ENCODE measurements at regions not wholly inside any gene's neighbourhood (a gene's known extent, or its start where the extent isn't known, plus 50 kb on each side); places are given as distances from the start of the nearest gene placed in this dataset.

GRCh38 chr1:47565092-47565491 is 127.2 kb downstream of the FOXD2 start:
- Histone ChIP-seq H3K4me1 (ENCODE audit: control insufficient read depth, insufficient read depth, low read depth, low read length) (no peaks in the 10 kb centered on the region), H3K4ac (ENCODE audit: low read depth in 1 of 2, low read length in 2 of 2) (no peak overlapping the region), H3K36me3 (ENCODE audit: control insufficient read depth in 1 of 2, insufficient read depth in 2 of 2, low read depth in 1 of 2, low read length in 2 of 2) (no peaks in the 10 kb centered on the region), H2BK120ac (ENCODE audit: low read depth, low read length) (no peak overlapping the region), H3K4me2 (ENCODE audit: low read length, poor library complexity, severe bottlenecking) (no peak overlapping the region), H3K14ac (ENCODE audit: low read length in 2 of 2) (no peak overlapping the region), H3K4me3 (ENCODE audit: insufficient read depth in 1 of 2, low read depth in 1 of 2, low read length in 2 of 2) (no peak overlapping the region), H3K9ac (ENCODE audit: low read length) (no peak overlapping the region), H2BK12ac (ENCODE audit: low read length in 2 of 2) (no peak overlapping the region), H3K79me1 (replicated peaks; ENCODE audit: low read length, poor library complexity, severe bottlenecking) (no peaks in the 10 kb centered on the region), H3K23ac (ENCODE audit: low read length in 2 of 2) (no peak overlapping the region), H4K8ac (ENCODE audit: low read length) (no peak overlapping the region), H3K27me3 (ENCODE audit: control insufficient read depth in 1 of 2, insufficient read depth in 1 of 2, low read length in 2 of 2) (peaks cover 23 to 31% of the 10 kb centered on the region in 2 experiments), H3K27ac (ENCODE audit: low read length, poor library complexity, severe bottlenecking) (no peak overlapping the region), H2AFZ (ENCODE audit: low read depth, low read length) (no peak overlapping the region), H3K9me3 (ENCODE audit: control insufficient read depth, low read length) (no peaks in the 10 kb centered on the region), H2BK15ac (ENCODE audit: low read depth, poor library complexity, severe bottlenecking) (no peak overlapping the region), H4K91ac (ENCODE audit: low read length) (no peak overlapping the region), H3K18ac (ENCODE audit: low read depth in 1 of 2, low read length in 2 of 2) (no peak overlapping the region), H2AK5ac (ENCODE audit: low read length, severe bottlenecking) (no peak overlapping the region), H2BK5ac (ENCODE audit: low read depth, low read length, poor library complexity, severe bottlenecking) (no peak overlapping the region)
- no peak for DNase-seq
- 92% methylated on average over 1 of the region's 2 CpGs for WGBS

GRCh38 chr1:47565676-47566075 is 127.8 kb downstream of the FOXD2 start:
- 69% methylated on average over 8 of the region's 8 CpGs for WGBS
- no peak overlapping the region for H3K4me3 ChIP-seq (ENCODE audit: insufficient read depth in 1 of 2, low read depth in 1 of 2, low read length in 2 of 2)
- H2AFZ ChIP-seq (ENCODE audit: low read depth, low read length) = no peak overlapping the region
- no peak overlapping the region for H3K9ac ChIP-seq (ENCODE audit: low read length)
- no peak overlapping the region for H2BK15ac ChIP-seq (ENCODE audit: low read depth, poor library complexity, severe bottlenecking)
- H3K79me1 ChIP-seq (replicated peaks; ENCODE audit: low read length, poor library complexity, severe bottlenecking) = no peaks in the 10 kb centered on the region
- no peaks in the 10 kb centered on the region for H3K36me3 ChIP-seq (ENCODE audit: control insufficient read depth in 1 of 2, insufficient read depth in 2 of 2, low read depth in 1 of 2, low read length in 2 of 2)
- H4K8ac ChIP-seq (ENCODE audit: low read length) = no peak overlapping the region
- H3K23ac ChIP-seq (ENCODE audit: low read length in 2 of 2) = no peak overlapping the region
- no peak overlapping the region for H2AK5ac ChIP-seq (ENCODE audit: low read length, severe bottlenecking)
- no peak overlapping the region for H3K4me2 ChIP-seq (ENCODE audit: low read length, poor library complexity, severe bottlenecking)
- no peak for DNase-seq
- no peak overlapping the region for H3K27ac ChIP-seq (ENCODE audit: low read length, poor library complexity, severe bottlenecking)
- no peak overlapping the region for H3K18ac ChIP-seq (ENCODE audit: low read depth in 1 of 2, low read length in 2 of 2)
- H2BK12ac ChIP-seq (ENCODE audit: low read length in 2 of 2) = no peak overlapping the region
- H2BK5ac ChIP-seq (ENCODE audit: low read depth, low read length, poor library complexity, severe bottlenecking) = no peak overlapping the region
- no peak overlapping the region for H4K91ac ChIP-seq (ENCODE audit: low read length)
- H3K14ac ChIP-seq (ENCODE audit: low read length in 2 of 2) = no peak overlapping the region
- H3K4me1 ChIP-seq (ENCODE audit: control insufficient read depth, insufficient read depth, low read depth, low read length) = no peaks in the 10 kb centered on the region
- no peak overlapping the region for H3K4ac ChIP-seq (ENCODE audit: low read depth in 1 of 2, low read length in 2 of 2)
- H3K27me3 ChIP-seq (ENCODE audit: control insufficient read depth in 1 of 2, insufficient read depth in 1 of 2, low read length in 2 of 2) = peaks cover 24 to 31% of the 10 kb centered on the region in 2 experiments
- no peaks in the 10 kb centered on the region for H3K9me3 ChIP-seq (ENCODE audit: control insufficient read depth, low read length)
- no peak overlapping the region for H2BK120ac ChIP-seq (ENCODE audit: low read depth, low read length)

- H3K9ac ChIP-seq (ENCODE audit: low read length) = no peak overlapping the region
- WGBS = 63% methylated on average over 5 of the region's 5 CpGs
Measured at GRCh38 chr1:47568763-47569162, 130.9 kb downstream of the FOXD2 start.

GRCh38 chr1:47569261-47569660 is 131.4 kb downstream of the FOXD2 start:
- H2BK15ac ChIP-seq (ENCODE audit: low read depth, poor library complexity, severe bottlenecking) = no peak overlapping the region
- no peaks in the 10 kb centered on the region for H3K79me1 ChIP-seq (replicated peaks; ENCODE audit: low read length, poor library complexity, severe bottlenecking)
- H3K4me2 ChIP-seq (ENCODE audit: low read length, poor library complexity, severe bottlenecking) = no peak overlapping the region
- peaks cover 24 to 27% of the 10 kb centered on the region in 2 experiments for H3K27me3 ChIP-seq (ENCODE audit: control insufficient read depth in 1 of 2, insufficient read depth in 1 of 2, low read length in 2 of 2)
- H3K23ac ChIP-seq (ENCODE audit: low read length in 2 of 2) = no peak overlapping the region
- H2AFZ ChIP-seq (ENCODE audit: low read depth, low read length) = no peak overlapping the region
- no peaks in the 10 kb centered on the region for H3K4me1 ChIP-seq (ENCODE audit: control insufficient read depth, insufficient read depth, low read depth, low read length)
- 82% methylated on average over 3 of the region's 5 CpGs for WGBS
- H2BK5ac ChIP-seq (ENCODE audit: low read depth, low read length, poor library complexity, severe bottlenecking) = no peak overlapping the region
- H4K8ac ChIP-seq (ENCODE audit: low read length) = no peak overlapping the region
- no peak overlapping the region for H2BK12ac ChIP-seq (ENCODE audit: low read length in 2 of 2)
- no peak overlapping the region for H2BK120ac ChIP-seq (ENCODE audit: low read depth, low read length)
- no peak overlapping the region for H4K91ac ChIP-seq (ENCODE audit: low read length)
- peak overlapping the region; percentile 34 for H3K9ac ChIP-seq (ENCODE audit: low read length)
- H2AK5ac ChIP-seq (ENCODE audit: low read length, severe bottlenecking) = no peak overlapping the region
- no peaks in the 10 kb centered on the region for H3K9me3 ChIP-seq (ENCODE audit: control insufficient read depth, low read length)
- H3K27ac ChIP-seq (ENCODE audit: low read length, poor library complexity, severe bottlenecking) = no peak overlapping the region
- no peak overlapping the region for H3K4ac ChIP-seq (ENCODE audit: low read depth in 1 of 2, low read length in 2 of 2)
- DNase-seq = no peak
- no peak overlapping the region for H3K18ac ChIP-seq (ENCODE audit: low read depth in 1 of 2, low read length in 2 of 2)
- no peaks in the 10 kb centered on the region for H3K36me3 ChIP-seq (ENCODE audit: control insufficient read depth in 1 of 2, insufficient read depth in 2 of 2, low read depth in 1 of 2, low read length in 2 of 2)
- H3K14ac ChIP-seq (ENCODE audit: low read length in 2 of 2) = no peak overlapping the region
- no peak overlapping the region for H3K4me3 ChIP-seq (ENCODE audit: insufficient read depth in 1 of 2, low read depth in 1 of 2, low read length in 2 of 2)

More at GRCh38 chr1:47568763-47569162, 130.9 kb downstream of the FOXD2 start:
- Histone ChIP-seq H3K27me3 (ENCODE audit: control insufficient read depth in 1 of 2, insufficient read depth in 1 of 2, low read length in 2 of 2) (peaks cover 26 to 30% of the 10 kb centered on the region in 2 experiments), H3K27ac (ENCODE audit: low read length, poor library complexity, severe bottlenecking) (no peak overlapping the region), H3K9me3 (ENCODE audit: control insufficient read depth, low read length) (no peaks in the 10 kb centered on the region), H2AFZ (ENCODE audit: low read depth, low read length) (no peak overlapping the region), H3K79me1 (replicated peaks; ENCODE audit: low read length, poor library complexity, severe bottlenecking) (no peaks in the 10 kb centered on the region), H3K18ac (ENCODE audit: low read depth in 1 of 2, low read length in 2 of 2) (no peak overlapping the region), H2BK15ac (ENCODE audit: low read depth, poor library complexity, severe bottlenecking) (no peak overlapping the region), H2AK5ac (ENCODE audit: low read length, severe bottlenecking) (no peak overlapping the region), H3K23ac (ENCODE audit: low read length in 2 of 2) (no peak overlapping the region), H3K14ac (ENCODE audit: low read length in 2 of 2) (no peak overlapping the region), H3K4ac (ENCODE audit: low read depth in 1 of 2, low read length in 2 of 2) (no peak overlapping the region), H2BK120ac (ENCODE audit: low read depth, low read length) (no peak overlapping the region), H3K4me2 (ENCODE audit: low read length, poor library complexity, severe bottlenecking) (no peak overlapping the region), H2BK5ac (ENCODE audit: low read depth, low read length, poor library complexity, severe bottlenecking) (no peak overlapping the region), H3K4me3 (ENCODE audit: insufficient read depth in 1 of 2, low read depth in 1 of 2, low read length in 2 of 2) (no peak overlapping the region), H4K8ac (ENCODE audit: low read length) (no peak overlapping the region), H2BK12ac (ENCODE audit: low read length in 2 of 2) (no peak overlapping the region), H3K4me1 (ENCODE audit: control insufficient read depth, insufficient read depth, low read depth, low read length) (no peaks in the 10 kb centered on the region), H4K91ac (ENCODE audit: low read length) (no peak overlapping the region), H3K36me3 (ENCODE audit: control insufficient read depth in 1 of 2, insufficient read depth in 2 of 2, low read depth in 1 of 2, low read length in 2 of 2) (no peaks in the 10 kb centered on the region)
- DNase-seq = no peak

Measured in mesenchymal stem cell (in vitro differentiated cells and primary cell).